22Rv1 (cell line): ENCODE measurements at regions not wholly inside any gene's neighbourhood (a gene's known extent, or its start where the extent isn't known, plus 50 kb on each side); places are given as distances from the start of the nearest gene placed in this dataset.

Experiments
- CTCF ChIP-seq: fragments of 450-650 bp; IDR thresholded peaks from 2 replicates; pipeline ENCODE4 v1.5.1; 2017; ENCODE audit warnings: mild to moderate bottlenecking
- ZFX ChIP-seq: fragments of 450-650 bp; IDR thresholded peaks from 2 replicates; pipeline ENCODE4 v1.6.1; 2017; ENCODE audit warnings: antibody characterized with exemption, borderline replicate concordance

GRCh38 chr21:18832950-18833349 lies 429.4 kb upstream of the TMPRSS15 start:
- TF ChIP-seq CTCF (no peak), ZFX (no peak)
